ENCODE measurements at regions not wholly inside any gene's neighbourhood (a gene's known extent, or its start where the extent isn't known, plus 50 kb on each side); places are given as distances from the start of the nearest gene placed in this dataset.
A peak's percentile ranks its signal among the peaks of the same experiment; 100 is the strongest.

GRCh38 chr6:105784179-105784578, 302.0 kb upstream of the PRDM1 start:
- H3K27me3 Mint-ChIP-seq (ENCODE audit: low read depth): peaks cover 7% of the 10 kb centered on the region
- H3K9me3 Mint-ChIP-seq: no peaks in the 10 kb centered on the region
- H3K4me1 Mint-ChIP-seq (ENCODE audit: low read depth): peaks cover 28% of the 10 kb centered on the region
- DNase-seq: no peak
- no peak overlapping the region for H3K4me3 Mint-ChIP-seq
- no peaks in the 10 kb centered on the region for H3K36me3 Mint-ChIP-seq (ENCODE audit: low read depth)
- no peak overlapping the region for H3K27ac Mint-ChIP-seq
- intact Hi-C loops (cut with micrococcal nuclease): loop anchor here (10.0 kb wide), 1 partner anchor 731 kb away; no protein-coding TSS in a partner anchor
- CTCF ChIA-PET: interaction anchor here (0.6 kb wide), 1 partner anchor 330 kb away, joined by 3 read pairs; no protein-coding TSS in a partner anchor

GRCh38 chr6:105783333-105783935, 302.7 kb upstream of the PRDM1 start:
- no peaks in the 10 kb centered on the region for H3K36me3 Mint-ChIP-seq (ENCODE audit: low read depth)
- CTCF ChIA-PET: interaction anchor here (1.6 kb wide), 1 partner anchor 209 kb away, joined by 4 read pairs; no protein-coding TSS in a partner anchor
- no peak overlapping the region for H3K27ac Mint-ChIP-seq
- H3K4me3 Mint-ChIP-seq: no peak overlapping the region
- H3K4me1 Mint-ChIP-seq (ENCODE audit: low read depth): peaks cover 32% of the 10 kb centered on the region
- H3K27me3 Mint-ChIP-seq (ENCODE audit: low read depth): peaks cover 7% of the 10 kb centered on the region
- intact Hi-C loops (cut with micrococcal nuclease): loop anchor here (10.0 kb wide), 1 partner anchor 731 kb away; no protein-coding TSS in a partner anchor
- DNase-seq: no peak
- H3K9me3 Mint-ChIP-seq: no peaks in the 10 kb centered on the region

- CTCF ChIA-PET: interaction anchor here (0.7 to 1.6 kb wide), 3 partner anchors 10 to 441 kb away, joined by 3 read pairs; no protein-coding TSS in a partner anchor
- no peak for DNase-seq
- Mint-ChIP-seq H3K36me3 (ENCODE audit: low read depth) (no peaks in the 10 kb centered on the region), H3K4me3 (no peak overlapping the region), H3K27me3 (ENCODE audit: low read depth) (no peaks in the 10 kb centered on the region), H3K9me3 (peaks cover 4% of the 10 kb centered on the region), H3K4me1 (ENCODE audit: low read depth) (peaks cover 34% of the 10 kb centered on the region), H3K27ac (peak overlapping the region; percentile 5)
- intact Hi-C loops (cut with micrococcal nuclease): loop anchor here (1.0 to 10.0 kb wide), 6 partner anchors 9 to 733 kb away; no protein-coding TSS in a partner anchor
Measured at GRCh38 chr6:105781915-105782314, 304.2 kb upstream of the PRDM1 start.

- CTCF ChIA-PET: interaction anchor here (0.7 to 1.6 kb wide), 3 partner anchors 9 to 299 kb away, joined by 3 read pairs; no protein-coding TSS in a partner anchor
- H3K27ac Mint-ChIP-seq: no peak overlapping the region
Measured at GRCh38 chr6:105781248-105781647, 304.9 kb upstream of the PRDM1 start.

GRCh38 chr6:105780146-105780860, 305.8 kb upstream of the PRDM1 start:
- DNase-seq: no peak
- Mint-ChIP-seq H3K9me3 (peaks cover 6% of the 10 kb centered on the region), H3K36me3 (ENCODE audit: low read depth) (no peaks in the 10 kb centered on the region), H3K27ac (no peak overlapping the region), H3K4me1 (ENCODE audit: low read depth) (peaks cover 31% of the 10 kb centered on the region), H3K27me3 (ENCODE audit: low read depth) (no peaks in the 10 kb centered on the region), H3K4me3 (no peak overlapping the region)
- intact Hi-C loops (cut with micrococcal nuclease): loop anchor here (10.0 kb wide), 1 partner anchor 734 kb away; no protein-coding TSS in a partner anchor
- CTCF ChIA-PET: no interaction called here

More at GRCh38 chr6:105781248-105781647, 304.9 kb upstream of the PRDM1 start:
- no peaks in the 10 kb centered on the region for H3K36me3 Mint-ChIP-seq (ENCODE audit: low read depth)
- no peak overlapping the region for H3K4me3 Mint-ChIP-seq
- no peaks in the 10 kb centered on the region for H3K27me3 Mint-ChIP-seq (ENCODE audit: low read depth)
- DNase-seq: peak; percentile 77
- H3K4me1 Mint-ChIP-seq (ENCODE audit: low read depth): peaks cover 34% of the 10 kb centered on the region
- intact Hi-C loops (cut with micrococcal nuclease): loop anchor here (1.0 to 10.0 kb wide), 2 partner anchors 119 to 734 kb away; no protein-coding TSS in a partner anchor
- peaks cover 4% of the 10 kb centered on the region for H3K9me3 Mint-ChIP-seq

- peaks cover 9% of the 10 kb centered on the region for H3K9me3 Mint-ChIP-seq
- H3K27ac Mint-ChIP-seq: no peak overlapping the region
- no peak overlapping the region for H3K4me3 Mint-ChIP-seq
- H3K4me1 Mint-ChIP-seq (ENCODE audit: low read depth): peaks cover 31% of the 10 kb centered on the region
- CTCF ChIA-PET: no interaction called here
- H3K27me3 Mint-ChIP-seq (ENCODE audit: low read depth): no peaks in the 10 kb centered on the region
- no peak for DNase-seq
- no peaks in the 10 kb centered on the region for H3K36me3 Mint-ChIP-seq (ENCODE audit: low read depth)
- intact Hi-C loops (cut with micrococcal nuclease): no loop called here
Measured at GRCh38 chr6:105779110-105779509, 307.0 kb upstream of the PRDM1 start.

GRCh38 chr6:105775095-105775494, 311.0 kb upstream of the PRDM1 start:
- no peak for DNase-seq
- CTCF ChIA-PET: interaction anchor here (0.7 kb wide), 1 partner anchor 250 kb away, joined by 3 read pairs; no protein-coding TSS in a partner anchor
- Mint-ChIP-seq H3K27ac (no peak overlapping the region), H3K27me3 (ENCODE audit: low read depth) (no peaks in the 10 kb centered on the region), H3K9me3 (peaks cover 9% of the 10 kb centered on the region), H3K4me1 (ENCODE audit: low read depth) (peaks cover 6% of the 10 kb centered on the region), H3K4me3 (no peak overlapping the region), H3K36me3 (ENCODE audit: low read depth) (no peaks in the 10 kb centered on the region)
- intact Hi-C loops (cut with micrococcal nuclease): no loop called here

- H3K36me3 Mint-ChIP-seq (ENCODE audit: low read depth): no peaks in the 10 kb centered on the region
- DNase-seq: no peak
- H3K9me3 Mint-ChIP-seq: peaks cover 9% of the 10 kb centered on the region
- no peak overlapping the region for H3K4me3 Mint-ChIP-seq
- H3K27ac Mint-ChIP-seq: no peak overlapping the region
- intact Hi-C loops (cut with micrococcal nuclease): no loop called here
- peaks cover 6% of the 10 kb centered on the region for H3K4me1 Mint-ChIP-seq (ENCODE audit: low read depth)
- H3K27me3 Mint-ChIP-seq (ENCODE audit: low read depth): no peaks in the 10 kb centered on the region
- CTCF ChIA-PET: interaction anchor here (0.7 kb wide), 1 partner anchor 251 kb away, joined by 3 read pairs; no protein-coding TSS in a partner anchor
Measured at GRCh38 chr6:105774247-105774646, 311.9 kb upstream of the PRDM1 start.

- H3K4me1 Mint-ChIP-seq (ENCODE audit: low read depth): no peaks in the 10 kb centered on the region
- no peak overlapping the region for H3K4me3 Mint-ChIP-seq
- DNase-seq: no peak
- H3K36me3 Mint-ChIP-seq (ENCODE audit: low read depth): no peaks in the 10 kb centered on the region
- peaks cover 5% of the 10 kb centered on the region for H3K9me3 Mint-ChIP-seq
- no peak overlapping the region for H3K27ac Mint-ChIP-seq
- H3K27me3 Mint-ChIP-seq (ENCODE audit: low read depth): no peaks in the 10 kb centered on the region
- CTCF ChIA-PET: interaction anchor here (1.2 kb wide), 1 partner anchor 10 kb away, joined by 3 read pairs; no protein-coding TSS in a partner anchor
- intact Hi-C loops (cut with micrococcal nuclease): no loop called here
Measured at GRCh38 chr6:105771313-105771970, 314.7 kb upstream of the PRDM1 start.

- H3K27me3 Mint-ChIP-seq (ENCODE audit: low read depth): peaks cover 2% of the 10 kb centered on the region
- no peak overlapping the region for H3K4me3 Mint-ChIP-seq
- no peak overlapping the region for H3K27ac Mint-ChIP-seq
- intact Hi-C loops (cut with micrococcal nuclease): no loop called here
- peaks cover under 1% of the 10 kb centered on the region for H3K9me3 Mint-ChIP-seq
- CTCF ChIA-PET: no interaction called here
- no peak for DNase-seq
- H3K36me3 Mint-ChIP-seq (ENCODE audit: low read depth): no peaks in the 10 kb centered on the region
- no peaks in the 10 kb centered on the region for H3K4me1 Mint-ChIP-seq (ENCODE audit: low read depth)
Measured at GRCh38 chr6:105769987-105770386, 316.1 kb upstream of the PRDM1 start.

- Mint-ChIP-seq H3K4me1 (ENCODE audit: low read depth) (no peaks in the 10 kb centered on the region), H3K4me3 (no peak overlapping the region), H3K36me3 (ENCODE audit: low read depth) (no peaks in the 10 kb centered on the region), H3K27me3 (ENCODE audit: low read depth) (peaks cover 2% of the 10 kb centered on the region), H3K27ac (no peak overlapping the region), H3K9me3 (no peaks in the 10 kb centered on the region)
- DNase-seq: no peak
- intact Hi-C loops (cut with micrococcal nuclease): no loop called here
- CTCF ChIA-PET: no interaction called here
Measured at GRCh38 chr6:105769197-105769596, 316.9 kb upstream of the PRDM1 start.

- no peaks in the 10 kb centered on the region for H3K9me3 Mint-ChIP-seq
- no peaks in the 10 kb centered on the region for H3K4me1 Mint-ChIP-seq (ENCODE audit: low read depth)
- CTCF ChIA-PET: no interaction called here
Measured at GRCh38 chr6:105767541-105767940, 318.6 kb upstream of the PRDM1 start.

More at GRCh38 chr6:105767541-105767940, 318.6 kb upstream of the PRDM1 start:
- Mint-ChIP-seq H3K36me3 (ENCODE audit: low read depth) (no peaks in the 10 kb centered on the region), H3K27ac (no peak overlapping the region), H3K27me3 (ENCODE audit: low read depth) (peaks cover 2% of the 10 kb centered on the region), H3K4me3 (no peak overlapping the region)
- intact Hi-C loops (cut with micrococcal nuclease): no loop called here
- DNase-seq: no peak

Data from activated naive CD4-positive, alpha-beta T cell treated with anti-CD3 and anti-CD28 coated beads for 36 hours (primary cell).